AG04449 (cell line): ENCODE measurements at regions not wholly inside any gene's neighbourhood (a gene's known extent, or its start where the extent isn't known, plus 50 kb on each side); places are given as distances from the start of the nearest gene placed in this dataset.

Experiments used
- CTCF ChIA-PET: fragments of 350-600 bp; formaldehyde crosslinking; extraction: SDS; loops from one replicate; lab custom pipeline; 2021; ENCODE audit warnings: antibody characterized with exemption; lab: Yijun Ruan, JAX
- POLR2A ChIA-PET: fragments of 400-600, 350-600 bp; formaldehyde crosslinking; extraction: SDS; loops from one replicate; lab custom pipeline; 2020; ENCODE audit warnings: antibody characterized with exemption, inconsistent platforms; lab: Yijun Ruan, JAX
- DNase-seq: peaks from one replicate; pipeline ENCODE4 v3.0.0-alpha.2; 2010; ENCODE audit warnings: low read depth, low spot score
- H3K4me3 ChIP-seq: 2 replicates; pipeline ENCODE4 v1.5.1; 2011; ENCODE audit warnings: low read depth, mild to moderate bottlenecking, control low read depth, low read length
- TF ChIP-seq, protein P1 (sequence below): IDR thresholded peaks from one replicate; pipeline ENCODE4 v1.5.1; 2011; ENCODE audit warnings: mild to moderate bottlenecking, moderate library complexity, low read length, control low read depth, inconsistent platforms; ENCODE audit not compliant: insufficient read depth; ENCODE audit errors: missing control alignments

DNA sequence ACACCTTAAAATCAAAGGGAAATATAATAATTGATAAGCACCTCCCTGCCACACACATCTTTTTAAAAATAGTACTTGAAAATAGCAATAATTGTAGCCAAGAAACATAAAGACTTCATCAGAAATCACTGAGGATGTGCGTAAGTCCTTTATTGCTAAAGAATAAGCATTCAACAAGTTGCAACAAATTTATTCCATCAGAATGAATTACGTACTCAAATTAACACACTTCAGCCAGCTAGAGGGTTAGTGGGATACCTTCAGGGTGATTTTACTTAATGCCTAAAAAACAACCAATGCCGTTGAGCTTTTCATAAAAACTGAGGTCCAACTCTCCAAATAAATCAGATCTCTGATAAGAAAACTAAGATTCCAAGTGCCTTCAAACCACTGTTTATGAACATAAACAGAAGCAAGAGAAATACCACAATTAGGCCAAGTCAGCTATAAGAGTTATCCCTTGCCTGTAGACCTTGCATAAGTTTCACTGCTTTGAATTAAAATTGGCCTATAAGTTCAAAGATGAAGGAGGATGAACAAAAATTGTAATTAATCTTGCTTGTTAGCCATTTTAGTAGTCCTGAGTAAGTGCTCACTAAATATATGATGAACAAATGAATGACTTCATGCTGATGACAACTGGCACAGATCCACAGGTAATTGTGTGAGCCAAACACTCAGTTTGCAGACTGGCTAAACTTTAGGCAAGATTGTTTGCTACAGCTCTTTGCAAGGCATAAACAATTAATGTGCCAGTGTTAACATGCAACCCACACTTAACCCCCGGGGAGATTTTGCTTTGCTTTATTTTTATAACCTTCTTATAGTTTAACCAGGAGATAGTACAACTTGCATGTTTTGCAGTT, 375.1 kb upstream of the THBS1 start:
- DNase-seq: no peak
- H3K4me3 ChIP-seq: no peak overlapping the region
- TF ChIP-seq, protein P1, sequence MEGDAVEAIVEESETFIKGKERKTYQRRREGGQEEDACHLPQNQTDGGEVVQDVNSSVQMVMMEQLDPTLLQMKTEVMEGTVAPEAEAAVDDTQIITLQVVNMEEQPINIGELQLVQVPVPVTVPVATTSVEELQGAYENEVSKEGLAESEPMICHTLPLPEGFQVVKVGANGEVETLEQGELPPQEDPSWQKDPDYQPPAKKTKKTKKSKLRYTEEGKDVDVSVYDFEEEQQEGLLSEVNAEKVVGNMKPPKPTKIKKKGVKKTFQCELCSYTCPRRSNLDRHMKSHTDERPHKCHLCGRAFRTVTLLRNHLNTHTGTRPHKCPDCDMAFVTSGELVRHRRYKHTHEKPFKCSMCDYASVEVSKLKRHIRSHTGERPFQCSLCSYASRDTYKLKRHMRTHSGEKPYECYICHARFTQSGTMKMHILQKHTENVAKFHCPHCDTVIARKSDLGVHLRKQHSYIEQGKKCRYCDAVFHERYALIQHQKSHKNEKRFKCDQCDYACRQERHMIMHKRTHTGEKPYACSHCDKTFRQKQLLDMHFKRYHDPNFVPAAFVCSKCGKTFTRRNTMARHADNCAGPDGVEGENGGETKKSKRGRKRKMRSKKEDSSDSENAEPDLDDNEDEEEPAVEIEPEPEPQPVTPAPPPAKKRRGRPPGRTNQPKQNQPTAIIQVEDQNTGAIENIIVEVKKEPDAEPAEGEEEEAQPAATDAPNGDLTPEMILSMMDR: no peak
- POLR2A ChIA-PET: interaction anchor here (0.6 to 1.3 kb wide), 3 partner anchors 8 to 380 kb away, joined by 3 to 6 read pairs (median 5); no protein-coding TSS in a partner anchor
- CTCF ChIA-PET: interaction anchor here (1.2 kb wide), 1 partner anchor 375 kb away, joined by 3 read pairs; the partner anchor contains the start of gene THBS1

DNA sequence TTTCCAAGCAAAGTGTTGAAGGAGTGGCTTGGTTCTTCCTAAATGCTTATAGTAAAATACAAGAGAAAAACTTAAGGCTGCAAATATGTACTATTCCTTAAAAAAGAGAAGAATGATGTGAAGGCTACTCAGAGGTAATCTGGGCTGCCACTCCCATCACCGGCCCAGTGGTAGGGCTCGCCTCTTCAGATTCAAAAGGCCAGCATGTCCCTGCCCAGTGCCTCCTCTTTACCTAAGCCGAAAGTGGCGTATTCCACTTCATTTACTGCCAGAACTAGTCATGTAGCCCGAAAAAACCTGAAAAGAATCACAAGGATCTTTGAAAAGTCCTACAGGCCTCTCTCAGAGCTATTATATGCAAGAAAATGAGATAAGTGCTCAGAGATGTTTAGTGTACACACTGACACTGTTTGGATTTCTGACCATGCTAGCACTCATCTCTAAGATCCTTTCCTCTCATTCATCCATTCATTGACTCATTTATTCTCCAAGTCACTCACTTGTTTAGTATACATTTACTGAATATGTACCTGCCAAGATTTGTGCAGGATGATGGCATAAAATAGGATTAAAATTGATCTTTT, 373.3 kb upstream of the THBS1 start:
- CTCF ChIA-PET: interaction anchor here (1.3 kb wide), 1 partner anchor 508 kb away, joined by 4 read pairs; no protein-coding TSS in a partner anchor
- TF ChIP-seq, protein P1: no peak

DNA sequence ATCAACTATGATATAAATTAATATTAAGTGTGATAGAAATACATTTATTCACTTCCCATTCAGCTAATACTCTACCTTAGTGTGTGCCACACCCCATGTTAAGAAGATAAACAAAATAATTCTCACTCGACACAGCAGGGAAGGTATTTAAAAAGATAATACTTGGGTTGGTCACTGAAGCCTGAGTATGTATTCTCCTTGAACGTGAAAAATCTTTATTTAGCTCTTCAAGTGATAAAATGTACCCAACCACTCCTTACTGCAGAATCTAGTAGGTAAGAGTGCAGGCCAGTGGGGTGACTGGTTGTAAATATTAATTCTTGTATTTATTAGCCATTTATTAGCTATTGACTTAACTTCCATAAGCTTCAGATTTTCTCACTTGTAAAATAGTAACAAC, 372.7 kb upstream of the THBS1 start:
- ChIA-PET CTCF (interaction anchor here (1.1 to 1.4 kb wide), 4 partner anchors 11 to 509 kb away, joined by 3 to 4 read pairs (median 4); no protein-coding TSS in a partner anchor), POLR2A (no interaction called here)
- DNase-seq: no peak
- no peak overlapping the region for H3K4me3 ChIP-seq
- TF ChIP-seq, protein P1: no peak

More for the DNA sequence above, 373.3 kb upstream of the THBS1 start:
- no peak for DNase-seq
- POLR2A ChIA-PET: no interaction called here
- no peak overlapping the region for H3K4me3 ChIP-seq

DNA sequence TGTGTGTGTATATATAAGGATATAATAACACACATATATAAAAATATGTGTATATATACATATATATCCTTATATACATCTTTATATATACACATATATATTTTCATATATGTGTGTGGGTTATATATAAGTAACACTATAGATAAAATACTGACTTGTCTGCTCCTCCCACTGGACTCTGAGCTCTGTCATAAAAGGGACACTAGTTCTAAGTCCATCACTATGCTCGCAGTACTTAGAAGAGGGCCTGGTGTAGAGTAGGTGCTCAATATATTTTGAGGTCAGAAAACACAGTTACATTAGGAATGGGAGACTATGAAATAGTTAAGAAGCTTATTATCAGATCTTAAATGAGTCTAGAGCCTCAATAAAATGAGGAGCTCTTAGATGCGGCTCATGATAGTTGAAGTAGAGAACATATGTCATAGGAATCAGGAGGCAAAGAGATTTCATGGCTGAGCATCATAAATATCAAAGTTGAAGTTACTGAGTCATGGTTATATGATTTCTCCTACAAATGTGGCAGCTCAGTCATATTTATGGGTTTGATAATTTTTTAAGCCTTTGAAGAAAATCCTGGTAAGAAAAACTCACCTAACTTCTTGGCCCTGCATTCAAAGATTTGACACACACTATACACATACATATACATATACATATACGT, 371.2 kb upstream of the THBS1 start:
- CTCF ChIA-PET: no interaction called here
- TF ChIP-seq, protein P1: no peak
- POLR2A ChIA-PET: no interaction called here
- DNase-seq: no peak
- H3K4me3 ChIP-seq: no peak overlapping the region

DNA sequence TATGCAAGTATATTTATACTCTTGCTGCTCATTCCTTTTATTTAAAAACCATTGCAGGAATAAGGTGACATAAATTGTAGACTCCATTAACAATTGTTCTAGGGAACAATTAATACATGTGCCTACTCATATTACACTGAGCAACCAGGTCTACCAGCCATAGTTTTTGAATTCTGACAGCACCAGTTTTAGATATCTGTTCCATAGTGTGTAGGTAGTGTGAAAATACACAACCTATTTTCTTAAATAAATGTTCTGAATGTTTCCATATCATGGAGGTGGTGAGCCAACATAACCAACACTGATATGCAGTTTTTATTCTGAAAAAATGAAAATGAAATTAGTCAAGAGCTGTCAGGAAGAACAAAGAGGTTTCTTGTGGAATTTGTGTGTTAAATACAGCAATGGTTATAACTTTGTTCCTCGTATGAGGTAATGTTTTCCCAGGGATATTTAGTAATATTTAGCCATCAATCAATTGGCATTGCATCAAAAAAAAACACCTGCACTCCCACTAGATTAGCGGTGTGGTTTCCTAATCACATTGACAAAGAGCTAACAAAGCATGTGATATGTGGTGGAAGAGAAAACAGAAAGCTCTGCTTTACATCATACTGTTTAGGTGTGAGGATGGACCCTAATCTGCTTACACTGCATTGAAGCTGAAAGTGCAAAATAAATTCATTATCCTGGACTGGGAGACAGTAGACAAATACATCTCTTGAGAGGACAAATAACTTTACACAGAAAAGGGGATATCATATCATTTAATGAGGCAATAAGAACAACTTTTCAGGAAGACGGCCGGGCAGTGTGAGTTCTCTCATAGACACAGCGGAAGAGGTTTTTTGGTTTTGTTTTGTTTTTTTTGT, 369.5 kb upstream of the THBS1 start:
- ChIA-PET POLR2A (no interaction called here), CTCF (no interaction called here)
- H3K4me3 ChIP-seq: no peak overlapping the region
- TF ChIP-seq, protein P1: no peak
- no peak for DNase-seq
